Heart left ventricle (tissue), 16 donors: ENCODE measurements at regions not wholly inside any gene's neighbourhood (a gene's known extent, or its start where the extent isn't known, plus 50 kb on each side); places are given as distances from the start of the nearest gene placed in this dataset.

ENCODE experiments used
- ATAC-seq, 4 donors: fragments of 200-7000 bp; cut with Tn5 transposase; one replicate each; pipeline ENCODE4 v1.9.1; 2020 to 2022; ENCODE audit warnings: moderate library complexity in 4 of 4, mild to moderate bottlenecking in 3 of 4, moderate number of reproducible peaks in 1 of 4
- DNase-seq, 5 donors: peaks; one replicate each; pipeline ENCODE4 v3.0.0-alpha.2; 2020
- H3K27ac ChIP-seq, 12 donors: fragments of 200-600 bp; sonication (generic) in 4 of 12; one replicate each; pipeline versions ENCODE4 v1.5.0 to v1.8.0; 2016 to 2022; ENCODE audit warnings: mild to moderate bottlenecking in 2 of 12
- H3K27me3 ChIP-seq, 9 donors: fragments of 200-600 bp; sonication (generic) in 2 of 9; one replicate each; pipeline versions ENCODE4 v1.5.1 to v1.8.0; 2016 to 2022; ENCODE audit warnings: mild to moderate bottlenecking in 3 of 9
- H3K36me3 ChIP-seq, 9 donors: fragments of 200-600 bp; sonication (generic) in 2 of 9; one replicate each; pipeline versions ENCODE4 v1.5.0 to v1.8.0; 2018 to 2022; ENCODE audit warnings: mild to moderate bottlenecking in 2 of 9
- H3K4me1 ChIP-seq, 12 donors: fragments of 200-600 bp; sonication (generic) in 4 of 12; one replicate each; pipeline versions ENCODE4 v1.5.0 to v1.8.0; 2016 to 2022; ENCODE audit warnings: mild to moderate bottlenecking in 3 of 12
- H3K4me3 ChIP-seq, 12 donors: fragments of 200-600 bp; sonication (generic) in 4 of 12; one replicate each; pipeline versions ENCODE4 v1.5.0 to v1.8.0; 2017 to 2022; ENCODE audit warnings: mild to moderate bottlenecking in 9 of 12, moderate library complexity in 4 of 12
- H3K9me3 ChIP-seq, 12 donors: fragments of 200-600 bp; sonication (generic) in 4 of 12; one replicate each; pipeline versions ENCODE4 v1.5.0 to v1.8.0; 2016 to 2022; ENCODE audit warnings: mild to moderate bottlenecking in 1 of 12
- CTCF ChIP-seq, 12 donors: fragments of 200-600 bp; sonication (generic) in 4 of 12; IDR thresholded peaks; one replicate each; pipeline versions ENCODE4 v1.5.0 to v1.8.0; 2018 to 2022; ENCODE audit warnings: antibody characterized with exemption in 12 of 12, mild to moderate bottlenecking in 5 of 12
- POLR2A ChIP-seq, 2 donors: fragments of 450-650 bp; IDR thresholded peaks; one replicate each; pipeline ENCODE4 v1.6.1; 2017; ENCODE audit warnings: antibody characterized with exemption in 2 of 2, mild to moderate bottlenecking in 2 of 2, moderate library complexity in 2 of 2
- WGBS, 4 donors: extraction: QIAGEN DNeasy Blood & Tissue Kit in 2 of 4; methylation state at CpG; one replicate each; pipeline versions ENCODE4 v1.1.5 to v1.1.7; 2013 to 2018; 5-methylcytosine and 5-hydroxymethylcytosine counted together
- intact Hi-C, 10 donors: fragments of 100-400 bp; cut with DNase I; formaldehyde crosslinking; loops; one replicate each; pipeline versions ENCODE4 v1.11.1 to v1.14.2; 2022
- donor health status: ischemic (EF 13 %, LVEDD 7.1; RV severe dilation, severe dysfunction).
- donor health status: healthy with polysubstance abuse.
- donor health status: DM: no; HTN: yes; CAD: no.
- donor health status: DM: no; HTN: no; CAD: no.
- donor health status: ischemic (EF 25% LVEDD 6.9; RV normal size, moderate dysfunction).
- donor health status: ischemic (EF 25% LVEDD 5.7; RV mildly dilated, moderate dysfunction).
- donor health status: healthy.
- donor health status: DM: yes; HTN: yes; CAD: no.
- donor health status: ischemic (EF 35%, LVEDD 5.7; RV mildly dilated, moderate dysfunction).
- donor health status: nonischemic (EF 11% LVEDD 7.7; RV severe dilation, severe dysfunction).
- donor health status: DM: yes; HTN: yes; CAD: no.
- donor health status: PGD.
- donor health status: ischemic (EF 29% LVEDD 5.4; RV normal size, mild dysfunction).
- donor health status: nonischemic (EF 23%, LVEDD 6.1; RV moderate dilation, normal function).

GRCh38 chr13:61664801-61665705 is 249.4 kb upstream of the PCDH20 start:
- Histone ChIP-seq H3K4me3 (no peak overlapping the region), H3K4me1 (no peaks in the 10 kb centered on the region), H3K27ac (no peak overlapping the region), H3K36me3 (no peaks in the 10 kb centered on the region), H3K9me3 (peaks cover 0 to 4% (median 0%) of the 10 kb centered on the region in 12 donors), H3K27me3 (no peaks in the 10 kb centered on the region)
- DNase-seq (peak in 1 of 5 donors; percentile 37), ATAC-seq (no peak)
- intact Hi-C loops, result no loop called here
- WGBS, 4 donors, result 52 to 65% (median 54%) methylated on average over 11 of the region's 11 CpGs
- no peak for TF ChIP-seq POLR2A (IDR thresholded peaks at IDR 0.05)
- TF ChIP-seq CTCF (IDR thresholded peaks at IDR 0.05), result no peak

- no peak overlapping the region for H3K27ac ChIP-seq
- peaks cover 0 to 8% (median 0%) of the 10 kb centered on the region in 12 donors for H3K9me3 ChIP-seq
- H3K27me3 ChIP-seq, result no peaks in the 10 kb centered on the region
- no peak for DNase-seq
- TF ChIP-seq POLR2A (IDR thresholded peaks at IDR 0.05) (no peak), CTCF (IDR thresholded peaks at IDR 0.05) (no peak)
- no peaks in the 10 kb centered on the region for H3K4me1 ChIP-seq
- ATAC-seq, result no peak
- WGBS, 4 donors, result 56 to 73% (median 69%) methylated on average over 2 of the region's 2 CpGs
- intact Hi-C loops, result no loop called here
- H3K36me3 ChIP-seq, result no peaks in the 10 kb centered on the region
- no peak overlapping the region for H3K4me3 ChIP-seq
These were observed 238.8 kb upstream of the PCDH20 start for GRCh38 chr13:61654481-61654880.

- DNase-seq, result no peak
- no peak for ATAC-seq
- no peak for TF ChIP-seq POLR2A (IDR thresholded peaks at IDR 0.05)
- Histone ChIP-seq H3K4me1 (no peaks in the 10 kb centered on the region), H3K9me3 (no peaks in the 10 kb centered on the region), H3K4me3 (no peak overlapping the region), H3K27me3 (no peaks in the 10 kb centered on the region), H3K36me3 (no peaks in the 10 kb centered on the region), H3K27ac (no peak overlapping the region)
- intact Hi-C loops, result no loop called here
- WGBS, 4 donors, result 46 to 57% (median 47%) methylated on average over 2 of the region's 2 CpGs
These were observed 232.9 kb upstream of the PCDH20 start for GRCh38 chr13:61648547-61648946.

GRCh38 chr13:61612192-61612591 is 196.5 kb upstream of the PCDH20 start:
- Histone ChIP-seq H3K4me1 (no peaks in the 10 kb centered on the region), H3K27me3 (no peaks in the 10 kb centered on the region), H3K4me3 (no peak overlapping the region), H3K36me3 (no peaks in the 10 kb centered on the region), H3K27ac (no peak overlapping the region), H3K9me3 (no peaks in the 10 kb centered on the region)
- no peak for DNase-seq
- intact Hi-C loops, result no loop called here
- no peak for ATAC-seq
- TF ChIP-seq CTCF (IDR thresholded peaks at IDR 0.05) (no peak), POLR2A (IDR thresholded peaks at IDR 0.05) (no peak)
